Fibroblast of lung (primary cell): ENCODE measurements at regions not wholly inside any gene's neighbourhood (a gene's known extent, or its start where the extent isn't known, plus 50 kb on each side); places are given as distances from the start of the nearest gene placed in this dataset.

Experiments used
- EZH2 ChIP-seq: IDR thresholded peaks from 2 replicates; pipeline ENCODE4 v1.5.1; 2012; ENCODE audit warnings: low read length, control low read depth, mild to moderate bottlenecking; ENCODE audit errors: missing control alignments
- TF ChIP-seq, protein P1 (sequence below), 2 donors: IDR thresholded peaks in 1 of 2; conservative IDR thresholded peaks in 1 of 2; 1 replicate in 1 of 2; 2 replicates in 1 of 2; pipeline ENCODE4 v1.5.1; 2011 to 2012; ENCODE audit warnings: low read length in 2 of 2, control low read depth in 1 of 2, inconsistent platforms in 1 of 2, low read depth in 1 of 2, mild to moderate bottlenecking in 1 of 2

DNA sequence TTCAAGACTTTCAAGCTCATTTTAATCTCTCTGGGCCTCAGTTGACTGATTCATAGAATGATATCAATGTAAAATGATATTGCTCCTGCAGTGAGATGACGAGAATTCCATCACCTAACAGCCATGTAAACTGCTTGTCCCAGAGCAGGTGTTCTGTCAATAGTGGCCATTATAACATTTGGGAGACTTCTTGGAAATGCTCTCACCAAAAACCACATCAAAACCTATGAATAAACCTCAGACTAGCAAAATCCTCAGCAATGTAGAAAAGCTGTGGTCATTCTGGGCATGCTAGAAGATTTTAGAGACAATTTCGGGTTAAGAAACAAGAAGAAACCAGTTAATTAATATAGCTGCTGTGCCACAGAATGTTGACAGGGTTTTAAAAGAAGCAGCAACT, 225.4 kb downstream of the FRK start:
- TF ChIP-seq, protein P1, sequence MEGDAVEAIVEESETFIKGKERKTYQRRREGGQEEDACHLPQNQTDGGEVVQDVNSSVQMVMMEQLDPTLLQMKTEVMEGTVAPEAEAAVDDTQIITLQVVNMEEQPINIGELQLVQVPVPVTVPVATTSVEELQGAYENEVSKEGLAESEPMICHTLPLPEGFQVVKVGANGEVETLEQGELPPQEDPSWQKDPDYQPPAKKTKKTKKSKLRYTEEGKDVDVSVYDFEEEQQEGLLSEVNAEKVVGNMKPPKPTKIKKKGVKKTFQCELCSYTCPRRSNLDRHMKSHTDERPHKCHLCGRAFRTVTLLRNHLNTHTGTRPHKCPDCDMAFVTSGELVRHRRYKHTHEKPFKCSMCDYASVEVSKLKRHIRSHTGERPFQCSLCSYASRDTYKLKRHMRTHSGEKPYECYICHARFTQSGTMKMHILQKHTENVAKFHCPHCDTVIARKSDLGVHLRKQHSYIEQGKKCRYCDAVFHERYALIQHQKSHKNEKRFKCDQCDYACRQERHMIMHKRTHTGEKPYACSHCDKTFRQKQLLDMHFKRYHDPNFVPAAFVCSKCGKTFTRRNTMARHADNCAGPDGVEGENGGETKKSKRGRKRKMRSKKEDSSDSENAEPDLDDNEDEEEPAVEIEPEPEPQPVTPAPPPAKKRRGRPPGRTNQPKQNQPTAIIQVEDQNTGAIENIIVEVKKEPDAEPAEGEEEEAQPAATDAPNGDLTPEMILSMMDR (conservative IDR thresholded peaks at IDR 0.05 in 1 of 2, IDR thresholded peaks at IDR 0.05 in 1 of 2; ENCODE audit: low read depth in 1 of 2, low read length in 2 of 2) = no peak
- no peak for TF ChIP-seq EZH2
